Ascending aorta (tissue), 2 donors: ENCODE measurements at regions not wholly inside any gene's neighbourhood (a gene's known extent, or its start where the extent isn't known, plus 50 kb on each side); places are given as distances from the start of the nearest gene placed in this dataset.
A peak's percentile ranks its signal among the peaks of the same experiment; 100 is the strongest.

Experiments
- DNase-seq, 2 donors: peaks; one replicate each; pipeline ENCODE4 v3.0.0-alpha.2; 2019; ENCODE audit warnings: low spot score in 2 of 2
- H3K27ac ChIP-seq, 2 donors: fragments of 200-600 bp; sonication (generic); one replicate each; pipeline ENCODE4 v1.5.1; 2016 to 2017; ENCODE audit warnings: mild to moderate bottlenecking in 1 of 2
- H3K27me3 ChIP-seq: fragments of 200-600 bp; sonication (generic); one replicate; pipeline ENCODE4 v1.5.1; 2017
- H3K36me3 ChIP-seq, 2 donors: fragments of 200-600 bp; sonication (generic); one replicate each; pipeline ENCODE4 v1.5.1; 2016
- H3K4me1 ChIP-seq, 2 donors: fragments of 200-600 bp; sonication (generic); one replicate each; pipeline ENCODE4 v1.5.1; 2016 to 2017; ENCODE audit warnings: mild to moderate bottlenecking in 1 of 2
- H3K4me3 ChIP-seq, 2 donors: fragments of 200-600 bp; sonication (generic); one replicate each; pipeline ENCODE4 v1.5.1; 2016 to 2017; ENCODE audit warnings: mild to moderate bottlenecking in 1 of 2
- H3K9me3 ChIP-seq, 2 donors: fragments of 200-600 bp; sonication (generic); one replicate each; pipeline ENCODE4 v1.5.1; 2016
- intact Hi-C: fragments of 100-400 bp; cut with DNase I; formaldehyde crosslinking; loops from one replicate; pipeline ENCODE4 v1.15.1; 2023
- TF ChIP-seq, protein P1 (sequence below), 3 experiments: fragments of 200-600 bp in 2 of 3; fragments of 450-650 bp in 1 of 3; sonication (generic) in 2 of 3; IDR thresholded peaks; one replicate each; pipeline ENCODE4 v1.5.1; 2016 to 2019; ENCODE audit warnings: antibody characterized with exemption in 3 of 3, mild to moderate bottlenecking in 1 of 3, moderate library complexity in 1 of 3

DNA sequence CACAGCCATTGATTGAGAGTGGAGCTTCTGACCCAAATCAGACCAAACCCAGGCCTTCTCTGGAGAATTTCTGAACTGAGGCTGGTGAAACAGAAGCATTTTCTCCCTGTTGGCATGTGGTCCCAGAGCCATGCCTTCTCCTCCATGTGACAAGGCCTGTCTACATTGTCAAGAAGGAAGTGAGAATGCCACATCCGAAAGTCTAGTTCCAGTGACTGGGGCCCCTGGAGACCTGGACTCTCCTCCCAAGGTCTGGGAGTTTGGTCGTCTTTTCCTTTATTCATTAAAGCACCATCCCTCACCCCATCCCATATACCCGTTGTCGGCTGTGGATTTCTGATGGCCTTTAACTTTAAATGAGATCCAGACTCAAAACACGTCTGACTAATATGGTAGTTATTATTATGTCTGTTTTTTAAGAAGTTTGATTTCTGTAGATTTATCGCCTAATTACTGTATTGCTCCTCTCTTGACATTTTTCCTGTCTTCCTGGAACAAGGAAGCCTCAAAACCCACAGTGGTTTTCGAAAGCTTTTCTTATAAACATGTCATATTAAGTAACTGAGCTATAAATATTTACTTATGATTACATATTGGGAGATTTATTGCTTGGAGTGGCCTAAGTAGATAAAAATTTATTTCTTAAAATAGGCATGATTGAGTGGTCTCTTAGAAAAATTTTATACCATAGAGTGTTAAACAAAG, 128.3 kb upstream of the FRY start:
- Histone ChIP-seq H3K27ac (peak overlapping the region in 1 of 2 donors; percentile 4), H3K4me3 (no peak overlapping the region), H3K36me3 (no peaks in the 10 kb centered on the region), H3K27me3 (no peaks in the 10 kb centered on the region), H3K9me3 (no peaks in the 10 kb centered on the region), H3K4me1 (peaks cover 0 to 5% of the 10 kb centered on the region in 2 donors)
- intact Hi-C loops: no loop called here
- DNase-seq: no peak
- TF ChIP-seq, protein P1, sequence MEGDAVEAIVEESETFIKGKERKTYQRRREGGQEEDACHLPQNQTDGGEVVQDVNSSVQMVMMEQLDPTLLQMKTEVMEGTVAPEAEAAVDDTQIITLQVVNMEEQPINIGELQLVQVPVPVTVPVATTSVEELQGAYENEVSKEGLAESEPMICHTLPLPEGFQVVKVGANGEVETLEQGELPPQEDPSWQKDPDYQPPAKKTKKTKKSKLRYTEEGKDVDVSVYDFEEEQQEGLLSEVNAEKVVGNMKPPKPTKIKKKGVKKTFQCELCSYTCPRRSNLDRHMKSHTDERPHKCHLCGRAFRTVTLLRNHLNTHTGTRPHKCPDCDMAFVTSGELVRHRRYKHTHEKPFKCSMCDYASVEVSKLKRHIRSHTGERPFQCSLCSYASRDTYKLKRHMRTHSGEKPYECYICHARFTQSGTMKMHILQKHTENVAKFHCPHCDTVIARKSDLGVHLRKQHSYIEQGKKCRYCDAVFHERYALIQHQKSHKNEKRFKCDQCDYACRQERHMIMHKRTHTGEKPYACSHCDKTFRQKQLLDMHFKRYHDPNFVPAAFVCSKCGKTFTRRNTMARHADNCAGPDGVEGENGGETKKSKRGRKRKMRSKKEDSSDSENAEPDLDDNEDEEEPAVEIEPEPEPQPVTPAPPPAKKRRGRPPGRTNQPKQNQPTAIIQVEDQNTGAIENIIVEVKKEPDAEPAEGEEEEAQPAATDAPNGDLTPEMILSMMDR (IDR thresholded peaks at IDR 0.05): no peak

DNA sequence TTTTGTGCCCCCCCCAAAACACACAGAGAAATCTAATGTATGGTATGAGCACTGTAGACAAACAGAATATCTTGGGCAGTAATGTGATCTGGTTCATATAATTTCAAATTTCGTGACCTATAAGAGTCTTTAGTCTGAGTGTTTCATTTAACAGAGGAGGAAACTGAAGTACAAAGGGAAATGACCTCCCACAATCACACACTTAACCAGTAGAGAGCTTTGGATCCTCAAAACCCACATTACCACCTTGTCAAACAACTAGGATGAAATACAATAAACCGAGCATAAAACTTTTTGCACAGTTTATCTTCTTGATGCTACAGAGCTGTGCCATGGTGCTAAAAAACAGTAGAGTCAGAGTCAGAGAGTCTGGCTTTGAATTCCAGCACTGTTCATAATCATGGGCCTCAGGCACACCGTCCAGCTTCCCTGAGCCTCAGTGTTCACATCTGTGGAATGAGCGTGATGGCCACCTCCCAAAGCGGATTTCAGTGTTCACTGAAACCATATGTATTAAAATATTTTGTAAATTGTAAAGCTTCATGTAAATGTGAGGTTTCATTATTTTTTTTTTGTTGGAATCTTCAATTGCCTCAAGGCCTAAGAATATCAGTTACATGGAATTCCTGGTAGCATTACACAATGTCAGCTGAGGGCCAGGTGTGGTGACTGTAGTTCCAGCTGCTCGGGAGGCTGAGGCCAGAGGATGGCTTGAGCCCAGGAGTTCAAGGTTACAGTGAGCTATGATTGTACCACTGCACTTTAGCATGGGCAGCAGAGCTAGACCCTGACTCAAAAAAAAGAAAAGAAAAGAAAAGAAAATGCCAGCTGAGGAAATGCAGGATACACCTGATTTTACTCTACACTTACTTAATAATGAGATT, 126.4 kb upstream of the FRY start:
- Histone ChIP-seq H3K4me3 (no peak overlapping the region), H3K4me1 (peaks cover 0 to 5% of the 10 kb centered on the region in 2 donors), H3K27ac (no peak overlapping the region), H3K9me3 (no peaks in the 10 kb centered on the region), H3K36me3 (no peaks in the 10 kb centered on the region), H3K27me3 (no peaks in the 10 kb centered on the region)
- DNase-seq: no peak
- TF ChIP-seq, protein P1 (IDR thresholded peaks at IDR 0.05): no peak
- intact Hi-C loops: no loop called here

DNA sequence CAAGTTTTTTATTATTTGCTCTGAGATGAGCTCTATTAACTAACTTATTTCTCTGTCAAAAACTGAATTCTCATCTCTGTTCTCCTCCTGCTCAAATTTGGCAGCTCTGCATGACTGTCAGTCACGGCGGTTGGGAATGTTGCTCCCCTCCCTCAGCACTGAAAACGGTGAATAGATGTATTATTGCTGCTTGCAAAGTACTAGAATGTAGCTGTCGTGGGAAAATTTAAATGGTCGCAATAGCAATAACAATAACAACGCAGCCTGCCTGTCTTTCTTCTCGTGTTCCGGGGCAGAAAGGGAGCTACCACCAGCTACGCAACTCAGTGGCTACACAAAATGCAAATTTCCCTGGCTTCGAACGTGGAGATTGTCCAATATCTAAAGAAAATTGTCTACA, 125.6 kb upstream of the FRY start:
- H3K27me3 ChIP-seq: no peaks in the 10 kb centered on the region
- no peak overlapping the region for H3K27ac ChIP-seq
- intact Hi-C loops: no loop called here
- no peak for DNase-seq
- no peaks in the 10 kb centered on the region for H3K36me3 ChIP-seq
- H3K4me1 ChIP-seq: peaks cover 0 to 11% of the 10 kb centered on the region in 2 donors
- H3K9me3 ChIP-seq: no peaks in the 10 kb centered on the region
- TF ChIP-seq, protein P1 (IDR thresholded peaks at IDR 0.05): no peak
- peak overlapping the region in 1 of 2 donors; percentile 30 for H3K4me3 ChIP-seq

DNA sequence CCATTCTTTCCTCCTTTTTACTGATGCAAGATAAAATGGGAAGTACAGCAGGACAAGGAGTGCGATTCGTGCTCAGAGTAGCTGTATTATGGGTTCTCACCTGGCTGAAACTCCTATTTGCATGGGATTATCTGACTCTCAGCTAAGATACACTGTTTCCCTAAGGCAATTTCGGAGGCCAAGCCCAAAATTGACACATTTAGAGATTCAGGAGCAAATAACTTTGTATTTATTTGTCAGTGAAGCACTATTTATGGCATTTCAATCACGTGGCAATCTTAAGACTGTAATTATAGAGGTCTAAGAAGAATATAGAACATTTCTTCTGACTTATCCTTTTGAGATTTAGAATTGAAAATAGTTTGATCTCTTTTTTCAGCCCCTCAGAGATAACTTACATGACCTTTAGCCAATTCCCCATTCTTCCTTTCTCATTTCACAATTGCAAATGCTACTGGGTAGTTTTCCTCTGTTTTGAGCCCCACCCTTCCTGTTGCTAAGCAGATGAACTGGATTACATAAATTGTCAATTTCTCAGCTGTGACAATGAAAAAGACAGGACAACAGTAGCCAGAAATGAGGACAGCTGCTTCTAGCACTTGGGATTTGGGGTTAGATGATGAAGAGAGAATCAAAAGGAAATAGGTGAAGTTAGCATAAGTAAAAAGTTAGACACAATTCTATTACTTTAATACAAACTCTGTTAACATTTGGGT, 122.7 kb upstream of the FRY start:
- H3K27me3 ChIP-seq: no peaks in the 10 kb centered on the region
- intact Hi-C loops: no loop called here
- no peak overlapping the region for H3K27ac ChIP-seq
- no peak overlapping the region for H3K4me3 ChIP-seq
- no peaks in the 10 kb centered on the region for H3K9me3 ChIP-seq
- no peaks in the 10 kb centered on the region for H3K36me3 ChIP-seq
- H3K4me1 ChIP-seq: peaks cover 0 to 6% of the 10 kb centered on the region in 2 donors
- TF ChIP-seq, protein P1 (IDR thresholded peaks at IDR 0.05): no peak
- DNase-seq: no peak

DNA sequence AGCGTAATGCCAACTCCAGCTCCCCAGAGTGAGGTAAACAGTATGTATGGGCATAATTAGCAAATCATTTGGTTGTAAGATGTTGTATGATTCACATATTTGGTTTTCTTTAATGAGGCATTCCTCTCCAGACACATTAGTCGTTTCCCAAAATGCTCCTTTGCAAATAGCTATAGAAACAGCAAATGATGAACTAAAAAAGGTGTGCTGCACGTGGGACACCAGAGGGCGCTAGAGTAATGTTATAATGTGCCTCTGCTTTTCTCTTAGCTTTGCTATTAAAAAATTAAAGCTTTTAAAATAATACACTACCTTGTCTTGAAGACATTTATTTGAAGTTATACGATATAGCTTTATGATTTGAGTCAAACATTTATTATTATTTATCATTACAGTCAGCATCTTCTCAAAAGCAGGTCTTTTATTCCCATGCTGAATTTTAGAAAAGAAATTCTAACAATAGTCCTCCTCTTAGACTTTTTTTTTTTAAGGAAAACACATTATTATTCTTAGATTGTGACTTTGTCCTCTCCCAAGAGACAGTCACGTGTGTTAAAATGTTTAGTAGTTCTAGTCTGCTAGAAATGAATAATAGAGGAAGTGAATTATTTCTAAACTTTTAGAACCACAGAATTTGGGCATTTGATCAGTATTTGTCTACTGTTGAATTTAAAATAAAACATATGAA, 121.6 kb upstream of the FRY start:
- H3K27me3 ChIP-seq: no peaks in the 10 kb centered on the region
- DNase-seq: no peak
- intact Hi-C loops: loop anchor here (2.0 to 5.0 kb wide), 3 partner anchors 107 to 627 kb away; partner anchors contain the start of gene N4BP2L2
- H3K4me3 ChIP-seq: no peak overlapping the region
- H3K27ac ChIP-seq: no peak overlapping the region
- peaks cover 0 to 6% of the 10 kb centered on the region in 2 donors for H3K4me1 ChIP-seq
- TF ChIP-seq, protein P1 (IDR thresholded peaks at IDR 0.05): peak; percentile 66 to 85 (median 81)
- no peaks in the 10 kb centered on the region for H3K9me3 ChIP-seq
- no peaks in the 10 kb centered on the region for H3K36me3 ChIP-seq
